ENCODE measurements at regions not wholly inside any gene's neighbourhood (a gene's known extent, or its start where the extent isn't known, plus 50 kb on each side); places are given as distances from the start of the nearest gene placed in this dataset.

- H3K9me3 ChIP-seq (replicated peaks): no peaks in the 10 kb centered on the region
- no peaks in the 10 kb centered on the region for H3K4me1 ChIP-seq
- no peak overlapping the region for H3K27ac ChIP-seq
- H3K4me3 ChIP-seq: no peak overlapping the region
- H3K27me3 ChIP-seq: no peaks in the 10 kb centered on the region
- no peaks in the 10 kb centered on the region for H3K36me3 ChIP-seq
- no peak for DNase-seq
Measured at GRCh38 chr10:76759681-76760080, 877.9 kb downstream of the KCNMA1 start.

- H3K4me1 ChIP-seq: no peaks in the 10 kb centered on the region
- H3K36me3 ChIP-seq: no peaks in the 10 kb centered on the region
- DNase-seq: no peak
- no peak overlapping the region for H3K27ac ChIP-seq
- H3K27me3 ChIP-seq: no peaks in the 10 kb centered on the region
- H3K9me3 ChIP-seq (replicated peaks): no peaks in the 10 kb centered on the region
- no peak overlapping the region for H3K4me3 ChIP-seq
Measured at GRCh38 chr10:76743169-76743568, 894.4 kb downstream of the KCNMA1 start.

- H3K36me3 ChIP-seq: no peaks in the 10 kb centered on the region
- no peak overlapping the region for H3K27ac ChIP-seq
- H3K27me3 ChIP-seq: no peaks in the 10 kb centered on the region
- H3K4me1 ChIP-seq: no peaks in the 10 kb centered on the region
- DNase-seq: no peak
- no peaks in the 10 kb centered on the region for H3K9me3 ChIP-seq (replicated peaks)
- no peak overlapping the region for H3K4me3 ChIP-seq
Measured at GRCh38 chr10:76740514-76740913, 897.1 kb downstream of the KCNMA1 start.

- Histone ChIP-seq H3K4me1 (no peaks in the 10 kb centered on the region), H3K27ac (no peak overlapping the region), H3K9me3 (replicated peaks) (no peaks in the 10 kb centered on the region), H3K4me3 (no peak overlapping the region), H3K36me3 (no peaks in the 10 kb centered on the region), H3K27me3 (no peaks in the 10 kb centered on the region)
- no peak for DNase-seq
Measured at GRCh38 chr10:76738991-76739390, 898.6 kb downstream of the KCNMA1 start.

- no peak for DNase-seq
- H3K27ac ChIP-seq: no peak overlapping the region
- no peaks in the 10 kb centered on the region for H3K9me3 ChIP-seq (replicated peaks)
- H3K36me3 ChIP-seq: no peaks in the 10 kb centered on the region
- H3K4me1 ChIP-seq: no peaks in the 10 kb centered on the region
- H3K4me3 ChIP-seq: no peak overlapping the region
- H3K27me3 ChIP-seq: no peaks in the 10 kb centered on the region
Measured at GRCh38 chr10:76736815-76737618, 900.6 kb downstream of the KCNMA1 start.

GRCh38 chr10:76736392-76736791 is 901.2 kb downstream of the KCNMA1 start:
- H3K27me3 ChIP-seq: no peaks in the 10 kb centered on the region
- no peak for DNase-seq
- no peaks in the 10 kb centered on the region for H3K36me3 ChIP-seq
- no peak overlapping the region for H3K4me3 ChIP-seq
- H3K9me3 ChIP-seq (replicated peaks): no peaks in the 10 kb centered on the region
- no peaks in the 10 kb centered on the region for H3K4me1 ChIP-seq
- no peak overlapping the region for H3K27ac ChIP-seq

- Histone ChIP-seq H3K36me3 (no peaks in the 10 kb centered on the region), H3K27me3 (no peaks in the 10 kb centered on the region), H3K4me3 (no peak overlapping the region), H3K27ac (no peak overlapping the region), H3K4me1 (no peaks in the 10 kb centered on the region), H3K9me3 (replicated peaks) (no peaks in the 10 kb centered on the region)
- no peak for DNase-seq
Measured at GRCh38 chr10:76735866-76736265, 901.7 kb downstream of the KCNMA1 start.

- Histone ChIP-seq H3K9me3 (replicated peaks) (no peaks in the 10 kb centered on the region), H3K27me3 (no peaks in the 10 kb centered on the region), H3K4me1 (no peaks in the 10 kb centered on the region), H3K36me3 (no peaks in the 10 kb centered on the region), H3K4me3 (no peak overlapping the region), H3K27ac (no peak overlapping the region)
- no peak for DNase-seq
Measured at GRCh38 chr10:76733441-76733936, 904.1 kb downstream of the KCNMA1 start.

GRCh38 chr10:76732306-76732705 is 905.3 kb downstream of the KCNMA1 start:
- no peak overlapping the region for H3K27ac ChIP-seq
- no peak for DNase-seq

GRCh38 chr10:76729841-76730487 is 907.6 kb downstream of the KCNMA1 start:
- H3K27me3 ChIP-seq: no peaks in the 10 kb centered on the region
- H3K27ac ChIP-seq: no peak overlapping the region
- no peaks in the 10 kb centered on the region for H3K36me3 ChIP-seq
- H3K9me3 ChIP-seq (replicated peaks): no peaks in the 10 kb centered on the region
- H3K4me3 ChIP-seq: no peak overlapping the region
- no peaks in the 10 kb centered on the region for H3K4me1 ChIP-seq
- DNase-seq: no peak

More at GRCh38 chr10:76732306-76732705, 905.3 kb downstream of the KCNMA1 start:
- no peaks in the 10 kb centered on the region for H3K27me3 ChIP-seq
- H3K4me3 ChIP-seq: no peak overlapping the region
- no peaks in the 10 kb centered on the region for H3K9me3 ChIP-seq (replicated peaks)
- H3K4me1 ChIP-seq: no peaks in the 10 kb centered on the region
- no peaks in the 10 kb centered on the region for H3K36me3 ChIP-seq

- Histone ChIP-seq H3K4me1 (no peaks in the 10 kb centered on the region), H3K27me3 (no peaks in the 10 kb centered on the region), H3K36me3 (no peaks in the 10 kb centered on the region), H3K27ac (no peak overlapping the region), H3K9me3 (replicated peaks) (no peaks in the 10 kb centered on the region), H3K4me3 (no peak overlapping the region)
- DNase-seq: no peak
Measured at GRCh38 chr10:76729346-76729745, 908.3 kb downstream of the KCNMA1 start.

- Histone ChIP-seq H3K27me3 (no peaks in the 10 kb centered on the region), H3K4me1 (no peaks in the 10 kb centered on the region), H3K4me3 (no peak overlapping the region), H3K9me3 (replicated peaks) (no peaks in the 10 kb centered on the region), H3K27ac (no peak overlapping the region), H3K36me3 (no peaks in the 10 kb centered on the region)
- DNase-seq: no peak
Measured at GRCh38 chr10:76727038-76727437, 910.6 kb downstream of the KCNMA1 start.

- Histone ChIP-seq H3K4me1 (no peaks in the 10 kb centered on the region), H3K27me3 (no peaks in the 10 kb centered on the region), H3K9me3 (replicated peaks) (no peaks in the 10 kb centered on the region), H3K4me3 (no peak overlapping the region), H3K27ac (no peak overlapping the region), H3K36me3 (no peaks in the 10 kb centered on the region)
- DNase-seq: no peak
Measured at GRCh38 chr10:76723844-76724243, 913.8 kb downstream of the KCNMA1 start.

- H3K9me3 ChIP-seq (replicated peaks): no peaks in the 10 kb centered on the region
- H3K27ac ChIP-seq: no peak overlapping the region
- no peaks in the 10 kb centered on the region for H3K36me3 ChIP-seq
- DNase-seq: no peak
- H3K4me1 ChIP-seq: no peaks in the 10 kb centered on the region
- H3K27me3 ChIP-seq: no peaks in the 10 kb centered on the region
- no peak overlapping the region for H3K4me3 ChIP-seq
Measured at GRCh38 chr10:76721891-76722505, 915.6 kb downstream of the KCNMA1 start.

GRCh38 chr10:76719006-76719405 is 918.6 kb downstream of the KCNMA1 start:
- Histone ChIP-seq H3K9me3 (replicated peaks) (no peaks in the 10 kb centered on the region), H3K4me1 (no peaks in the 10 kb centered on the region), H3K36me3 (no peaks in the 10 kb centered on the region), H3K27me3 (no peaks in the 10 kb centered on the region), H3K4me3 (no peak overlapping the region), H3K27ac (no peak overlapping the region)
- DNase-seq: no peak

Data from SJCRH30 (cell line).